Mammary epithelial cell (primary cell): ENCODE measurements at regions not wholly inside any gene's neighbourhood (a gene's known extent, or its start where the extent isn't known, plus 50 kb on each side); places are given as distances from the start of the nearest gene placed in this dataset.

Experiments
- CTCF ChIP-seq, 2 donors: IDR thresholded peaks in 1 of 2; conservative IDR thresholded peaks in 1 of 2; 2 replicates each; pipeline ENCODE4 v1.5.1; 2011 to 2012; ENCODE audit warnings: inconsistent platforms in 2 of 2, low read length in 2 of 2, mild to moderate bottlenecking in 2 of 2, control low read depth in 1 of 2, low read depth in 1 of 2; ENCODE audit not compliant: insufficient read depth in 1 of 2; ENCODE audit errors: extremely low read depth in 1 of 2
- EZH2 ChIP-seq: IDR thresholded peaks from 2 replicates; pipeline ENCODE4 v1.6.1; 2012; ENCODE audit warnings: low read length, inconsistent platforms, borderline replicate concordance

- TF ChIP-seq CTCF (conservative IDR thresholded peaks at IDR 0.05 in 1 of 2, IDR thresholded peaks at IDR 0.05 in 1 of 2; ENCODE audit: extremely low read depth in 1 of 2, insufficient read depth in 1 of 2, low read depth in 1 of 2, low read length in 2 of 2) (no peak), EZH2 (no peak)
Observed at GRCh38 chr6:120272038-120272437, 922.5 kb upstream of the MAN1A1 start.
